SK-N-SH (cell line): ENCODE measurements at regions not wholly inside any gene's neighbourhood (a gene's known extent, or its start where the extent isn't known, plus 50 kb on each side); places are given as distances from the start of the nearest gene placed in this dataset.

ENCODE experiments used
- CTCF ChIA-PET: fragments of 300-600, 350-600 bp; formaldehyde crosslinking; extraction: SDS; loops from one replicate; lab custom pipeline; 2021; lab: Yijun Ruan, JAX
- POLR2A ChIA-PET: fragments of 350-600 bp; sonication (Branson Sonifier 250); formaldehyde crosslinking; extraction: SDS; loops from one replicate; lab custom pipeline; 2020; ENCODE audit warnings: antibody characterized with exemption, inconsistent platforms; lab: Yijun Ruan, JAX
- DNase-seq: peaks from one replicate; pipeline ENCODE4 v3.0.0; 2012
- H2AFZ ChIP-seq: fragments of 200-600 bp; sonication (generic); 2 replicates; pipeline ENCODE4 v1.8.1; 2016; ENCODE audit warnings: antibody characterized with exemption, mild to moderate bottlenecking, low read depth
- H3F3A ChIP-seq: fragments of 200-600 bp; sonication (generic); replicated peaks from 2 replicates; pipeline ENCODE3; 2016; ENCODE audit warnings: antibody characterized with exemption, mild to moderate bottlenecking; ENCODE audit not compliant: insufficient read depth
- H3K27ac ChIP-seq, 2 experiments: fragments of 200-500 bp in 1 of 2; fragments of 200-600 bp in 1 of 2; sonication (Bioruptor generic) in 1 of 2; sonication (generic), shearing (Covaris generic) in 1 of 2; 2 replicates each; pipeline versions ENCODE4 v1.5.1 to v1.6.1; 2014 to 2016; ENCODE audit warnings: low read depth in 2 of 2, inconsistent platforms in 1 of 2, low read length in 1 of 2, mild to moderate bottlenecking in 1 of 2, mixed read lengths in 1 of 2
- H3K27me3 ChIP-seq: fragments of 200-600 bp; sonication (generic), shearing (Covaris generic); 2 replicates; pipeline ENCODE4 v1.6.1; 2016; ENCODE audit warnings: mixed run types; ENCODE audit not compliant: insufficient read depth
- H3K36me3 ChIP-seq, 2 experiments: fragments of 200-500 bp in 1 of 2; fragments of 200-600 bp in 1 of 2; sonication (Bioruptor generic) in 1 of 2; sonication (generic) in 1 of 2; replicated peaks in 1 of 2; 2 replicates each; pipeline versions ENCODE3 to v1.5.1; 2014 to 2016; ENCODE audit warnings: low read length in 1 of 2, mild to moderate bottlenecking in 1 of 2; ENCODE audit not compliant: insufficient read depth in 2 of 2, control insufficient read depth in 1 of 2
- H3K4me1 ChIP-seq, 2 experiments: fragments of 200-500 bp in 1 of 2; fragments of 200-600 bp in 1 of 2; sonication (Bioruptor generic) in 1 of 2; sonication (generic), shearing (Covaris generic) in 1 of 2; 2 replicates each; pipeline versions ENCODE4 v1.5.1 to v1.6.1; 2014 to 2016; ENCODE audit warnings: low read depth in 1 of 2, low read length in 1 of 2, mixed run types in 1 of 2; ENCODE audit not compliant: insufficient read depth in 2 of 2, control insufficient read depth in 1 of 2
- H3K4me2 ChIP-seq: fragments of 200-600 bp; sonication (generic), shearing (Covaris generic); 2 replicates; pipeline ENCODE4 v1.6.1; 2017; ENCODE audit warnings: mixed run types
- H3K4me3 ChIP-seq, 2 experiments: fragments of 200-500 bp in 1 of 2; fragments of 200-600 bp in 1 of 2; sonication (Bioruptor generic) in 1 of 2; sonication (generic), shearing (Covaris generic) in 1 of 2; 2 replicates each; pipeline versions ENCODE4 v1.5.1 to v1.8.1; 2014 to 2016; ENCODE audit warnings: low read depth in 2 of 2, inconsistent platforms in 1 of 2, low read length in 1 of 2, mild to moderate bottlenecking in 1 of 2, mixed read lengths in 1 of 2, moderate library complexity in 1 of 2
- H3K79me2 ChIP-seq: fragments of 200-600 bp; sonication (generic); 2 replicates; pipeline ENCODE4 v1.8.1; 2017; ENCODE audit warnings: mild to moderate bottlenecking; ENCODE audit not compliant: insufficient read depth
- H3K9ac ChIP-seq: fragments of 200-600 bp; sonication (generic); 2 replicates; pipeline ENCODE4 v1.6.1; 2017; ENCODE audit warnings: mixed run types
- H3K9me2 ChIP-seq: fragments of 200-600 bp; sonication (generic); 2 replicates; pipeline ENCODE4 v1.6.1; 2017; ENCODE audit warnings: mixed run types
- H3K9me3 ChIP-seq: fragments of 200-600 bp; sonication (generic); 2 replicates; pipeline ENCODE4 v1.6.1; 2017; ENCODE audit warnings: mixed run types, mild to moderate bottlenecking, moderate library complexity
- H4K20me1 ChIP-seq: fragments of 200-600 bp; sonication (generic); 2 replicates; pipeline ENCODE4 v1.6.1; 2017; ENCODE audit warnings: mild to moderate bottlenecking, mixed run types; ENCODE audit not compliant: insufficient read depth
- CHD2 ChIP-seq: fragments of 150-350 bp; IDR thresholded peaks from 2 replicates; pipeline ENCODE4 v1.6.1; 2018; ENCODE audit warnings: low read length; ENCODE audit not compliant: partially characterized antibody
- EP300 ChIP-seq, 2 experiments: IDR thresholded peaks; 2 replicates each; pipeline versions ENCODE4 v1.4.0 to v1.6.1; 2012; ENCODE audit warnings: borderline replicate concordance in 1 of 2, low read depth in 1 of 2, low read length in 1 of 2
- EZH2phosphoT487 ChIP-seq: fragments of 200-600 bp; sonication (generic); IDR thresholded peaks from 2 replicates; pipeline ENCODE4 v1.6.1; 2017; ENCODE audit warnings: low read depth, mixed run types, mild to moderate bottlenecking, antibody characterized with exemption, moderate library complexity, borderline replicate concordance
- FOSL2 ChIP-seq: IDR thresholded peaks from 2 replicates; pipeline ENCODE4 v1.4.0; 2012; ENCODE audit warnings: low read depth, mild to moderate bottlenecking, moderate library complexity, borderline replicate concordance
- FOXJ3 ChIP-seq: sonication (generic); formaldehyde crosslinking; IDR thresholded peaks from 2 replicates; pipeline ENCODE4 v1.5.1; 2020; ENCODE audit warnings: mild to moderate bottlenecking, missing genetic modification reagents
- FOXM1 ChIP-seq: IDR thresholded peaks from 2 replicates; pipeline ENCODE4 v1.4.0; 2012; ENCODE audit warnings: low read depth, mild to moderate bottlenecking
- GABPA ChIP-seq: IDR thresholded peaks from 2 replicates; pipeline ENCODE4 v1.4.0; 2012; ENCODE audit warnings: low read depth, mild to moderate bottlenecking
- GATA2 ChIP-seq: sonication (generic); formaldehyde crosslinking; IDR thresholded peaks from 2 replicates; pipeline ENCODE4 v1.5.0; 2020; ENCODE audit warnings: mild to moderate bottlenecking, missing genetic modification reagents
- IRF3 ChIP-seq: fragments of 150-350 bp; IDR thresholded peaks from 2 replicates; pipeline ENCODE4 v1.6.1; 2016; ENCODE audit warnings: mild to moderate bottlenecking, low read depth, low read length
- JUND ChIP-seq: IDR thresholded peaks from 2 replicates; pipeline ENCODE4 v1.4.0; 2012
- MEF2A ChIP-seq: IDR thresholded peaks from 2 replicates; pipeline ENCODE4 v1.4.0; 2012; ENCODE audit warnings: low read depth, borderline replicate concordance
- NRF1 ChIP-seq: IDR thresholded peaks from 2 replicates; pipeline ENCODE4 v1.6.1; 2012; ENCODE audit warnings: low read depth, mild to moderate bottlenecking, low read length
- PBX3 ChIP-seq: IDR thresholded peaks from 2 replicates; pipeline ENCODE4; 2012
- POLR2AphosphoS5 ChIP-seq: IDR thresholded peaks from 2 replicates; pipeline ENCODE4 v1.6.1; 2012; ENCODE audit warnings: low read depth, low read length
- SIN3A ChIP-seq: IDR thresholded peaks from 2 replicates; pipeline ENCODE4 v1.6.1; 2012; ENCODE audit warnings: low read depth, mild to moderate bottlenecking, low read length, moderate library complexity, borderline replicate concordance
- YY1 ChIP-seq: IDR thresholded peaks from 2 replicates; pipeline ENCODE4 v1.4.0; 2012; ENCODE audit warnings: low read depth, mild to moderate bottlenecking
- ZBTB33 ChIP-seq: IDR thresholded peaks from 2 replicates; pipeline ENCODE4 v1.4.0; 2012; ENCODE audit warnings: low read depth, borderline replicate concordance
- WGBS: methylation state at CpG from one replicate; pipeline ENCODE4 v1.1.6; 2017; ENCODE audit warnings: low lambda C conversion rate; 5-methylcytosine and 5-hydroxymethylcytosine counted together
- TF ChIP-seq, protein P1 (sequence below): IDR thresholded peaks from 2 replicates; pipeline ENCODE4 v1.4.0; 2012; ENCODE audit warnings: low read depth
- TF ChIP-seq, protein P2 (sequence below): IDR thresholded peaks from 2 replicates; pipeline ENCODE4 v1.6.1; 2012; ENCODE audit warnings: mild to moderate bottlenecking, low read depth, low read length, moderate library complexity
- TF ChIP-seq, protein P3 (sequence below): IDR thresholded peaks from 2 replicates; pipeline ENCODE4 v1.4.0; 2012; ENCODE audit warnings: low read depth, borderline replicate concordance
- TF ChIP-seq, protein P4 (sequence below): fragments of 200-600 bp; sonication (generic); IDR thresholded peaks from 2 replicates; pipeline ENCODE4 v1.6.1; 2017; ENCODE audit warnings: antibody characterized with exemption, mild to moderate bottlenecking, moderate library complexity
- TF ChIP-seq, protein P5 (sequence below): fragments of 150-350 bp; IDR thresholded peaks from 2 replicates; pipeline ENCODE4 v1.6.1; 2017; ENCODE audit warnings: antibody characterized with exemption, low read length, low read depth, borderline replicate concordance

DNA sequence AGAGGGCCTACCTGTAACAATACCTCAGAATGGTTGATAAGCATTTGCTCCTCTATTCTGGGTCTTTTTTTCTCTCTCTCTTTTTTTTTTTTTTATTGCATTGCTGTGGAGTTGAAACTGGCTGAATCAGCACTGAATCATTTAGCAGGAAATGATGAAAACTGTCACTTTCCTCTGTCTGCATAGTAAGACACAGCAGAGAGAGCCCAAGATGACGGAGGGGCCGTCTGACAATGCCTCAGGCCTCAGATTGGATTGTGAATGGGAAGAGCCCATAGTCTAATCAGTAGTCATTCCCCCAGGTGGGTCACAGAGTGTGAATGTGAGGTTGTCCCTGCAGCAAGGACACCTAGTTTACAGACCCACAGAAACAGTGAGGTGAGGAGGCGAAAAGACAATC lies 193.2 kb upstream of the PLXNA2 start:
- WGBS: 42% methylated on average over 3 of the region's 3 CpGs
- Histone ChIP-seq H3K27ac (peak overlapping the region; percentile 74 to 78; a peak in 3 of 4 replicates), H3F3A (peaks cover 24% of the 10 kb centered on the region), H3K4me2 (peak overlapping the region; percentile 65), H3K79me2 (no peaks in the 10 kb centered on the region), H4K20me1 (no peaks in the 10 kb centered on the region), H2AFZ (peak overlapping the region; percentile 31; the same call in 1 of the 2 replicates), H3K36me3 (no peaks in the 10 kb centered on the region), H3K4me1 (peaks cover 27 to 33% of the 10 kb centered on the region in 2 experiments), H3K4me3 (no peak overlapping the region), H3K9me2 (no peaks in the 10 kb centered on the region), H3K27me3 (no peaks in the 10 kb centered on the region), H3K9me3 (no peaks in the 10 kb centered on the region), H3K9ac (peak overlapping the region; percentile 26; the same call in 1 of the 2 replicates)
- ChIA-PET CTCF (no interaction called here), POLR2A (no interaction called here)
- DNase-seq: no peak
- TF ChIP-seq IRF3 (no peak), EP300 (IDR thresholded peaks at IDR 0.05; ENCODE audit: borderline replicate concordance in 1 of 2, low read depth in 1 of 2, low read length in 1 of 2) (no peak), JUND (peak; percentile 31; the same call in 1 of the 2 replicates), GABPA (peak; percentile 32; the same call in 1 of the 2 replicates), PBX3 (peak; percentile 51; the same call in 1 of the 2 replicates), NRF1 (no peak), MEF2A (no peak), FOXM1 (no peak), CHD2 (no peak), EZH2phosphoT487 (no peak), GATA2 (CRISPR knock-in tag) (no peak), POLR2AphosphoS5 (no peak), ZBTB33 (no peak), FOSL2 (peak; percentile 61), YY1 (no peak), SIN3A (no peak), FOXJ3 (CRISPR knock-in tag) (no peak)
- TF ChIP-seq, protein P1, sequence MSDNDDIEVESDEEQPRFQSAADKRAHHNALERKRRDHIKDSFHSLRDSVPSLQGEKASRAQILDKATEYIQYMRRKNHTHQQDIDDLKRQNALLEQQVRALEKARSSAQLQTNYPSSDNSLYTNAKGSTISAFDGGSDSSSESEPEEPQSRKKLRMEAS: no peak
- TF ChIP-seq, protein P2, sequence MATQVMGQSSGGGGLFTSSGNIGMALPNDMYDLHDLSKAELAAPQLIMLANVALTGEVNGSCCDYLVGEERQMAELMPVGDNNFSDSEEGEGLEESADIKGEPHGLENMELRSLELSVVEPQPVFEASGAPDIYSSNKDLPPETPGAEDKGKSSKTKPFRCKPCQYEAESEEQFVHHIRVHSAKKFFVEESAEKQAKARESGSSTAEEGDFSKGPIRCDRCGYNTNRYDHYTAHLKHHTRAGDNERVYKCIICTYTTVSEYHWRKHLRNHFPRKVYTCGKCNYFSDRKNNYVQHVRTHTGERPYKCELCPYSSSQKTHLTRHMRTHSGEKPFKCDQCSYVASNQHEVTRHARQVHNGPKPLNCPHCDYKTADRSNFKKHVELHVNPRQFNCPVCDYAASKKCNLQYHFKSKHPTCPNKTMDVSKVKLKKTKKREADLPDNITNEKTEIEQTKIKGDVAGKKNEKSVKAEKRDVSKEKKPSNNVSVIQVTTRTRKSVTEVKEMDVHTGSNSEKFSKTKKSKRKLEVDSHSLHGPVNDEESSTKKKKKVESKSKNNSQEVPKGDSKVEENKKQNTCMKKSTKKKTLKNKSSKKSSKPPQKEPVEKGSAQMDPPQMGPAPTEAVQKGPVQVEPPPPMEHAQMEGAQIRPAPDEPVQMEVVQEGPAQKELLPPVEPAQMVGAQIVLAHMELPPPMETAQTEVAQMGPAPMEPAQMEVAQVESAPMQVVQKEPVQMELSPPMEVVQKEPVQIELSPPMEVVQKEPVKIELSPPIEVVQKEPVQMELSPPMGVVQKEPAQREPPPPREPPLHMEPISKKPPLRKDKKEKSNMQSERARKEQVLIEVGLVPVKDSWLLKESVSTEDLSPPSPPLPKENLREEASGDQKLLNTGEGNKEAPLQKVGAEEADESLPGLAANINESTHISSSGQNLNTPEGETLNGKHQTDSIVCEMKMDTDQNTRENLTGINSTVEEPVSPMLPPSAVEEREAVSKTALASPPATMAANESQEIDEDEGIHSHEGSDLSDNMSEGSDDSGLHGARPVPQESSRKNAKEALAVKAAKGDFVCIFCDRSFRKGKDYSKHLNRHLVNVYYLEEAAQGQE: no peak
- TF ChIP-seq, protein P3, sequence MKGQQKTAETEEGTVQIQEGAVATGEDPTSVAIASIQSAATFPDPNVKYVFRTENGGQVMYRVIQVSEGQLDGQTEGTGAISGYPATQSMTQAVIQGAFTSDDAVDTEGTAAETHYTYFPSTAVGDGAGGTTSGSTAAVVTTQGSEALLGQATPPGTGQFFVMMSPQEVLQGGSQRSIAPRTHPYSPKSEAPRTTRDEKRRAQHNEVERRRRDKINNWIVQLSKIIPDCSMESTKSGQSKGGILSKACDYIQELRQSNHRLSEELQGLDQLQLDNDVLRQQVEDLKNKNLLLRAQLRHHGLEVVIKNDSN: no peak
- TF ChIP-seq, protein P4, sequence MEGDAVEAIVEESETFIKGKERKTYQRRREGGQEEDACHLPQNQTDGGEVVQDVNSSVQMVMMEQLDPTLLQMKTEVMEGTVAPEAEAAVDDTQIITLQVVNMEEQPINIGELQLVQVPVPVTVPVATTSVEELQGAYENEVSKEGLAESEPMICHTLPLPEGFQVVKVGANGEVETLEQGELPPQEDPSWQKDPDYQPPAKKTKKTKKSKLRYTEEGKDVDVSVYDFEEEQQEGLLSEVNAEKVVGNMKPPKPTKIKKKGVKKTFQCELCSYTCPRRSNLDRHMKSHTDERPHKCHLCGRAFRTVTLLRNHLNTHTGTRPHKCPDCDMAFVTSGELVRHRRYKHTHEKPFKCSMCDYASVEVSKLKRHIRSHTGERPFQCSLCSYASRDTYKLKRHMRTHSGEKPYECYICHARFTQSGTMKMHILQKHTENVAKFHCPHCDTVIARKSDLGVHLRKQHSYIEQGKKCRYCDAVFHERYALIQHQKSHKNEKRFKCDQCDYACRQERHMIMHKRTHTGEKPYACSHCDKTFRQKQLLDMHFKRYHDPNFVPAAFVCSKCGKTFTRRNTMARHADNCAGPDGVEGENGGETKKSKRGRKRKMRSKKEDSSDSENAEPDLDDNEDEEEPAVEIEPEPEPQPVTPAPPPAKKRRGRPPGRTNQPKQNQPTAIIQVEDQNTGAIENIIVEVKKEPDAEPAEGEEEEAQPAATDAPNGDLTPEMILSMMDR: no peak
- TF ChIP-seq, protein P5, sequence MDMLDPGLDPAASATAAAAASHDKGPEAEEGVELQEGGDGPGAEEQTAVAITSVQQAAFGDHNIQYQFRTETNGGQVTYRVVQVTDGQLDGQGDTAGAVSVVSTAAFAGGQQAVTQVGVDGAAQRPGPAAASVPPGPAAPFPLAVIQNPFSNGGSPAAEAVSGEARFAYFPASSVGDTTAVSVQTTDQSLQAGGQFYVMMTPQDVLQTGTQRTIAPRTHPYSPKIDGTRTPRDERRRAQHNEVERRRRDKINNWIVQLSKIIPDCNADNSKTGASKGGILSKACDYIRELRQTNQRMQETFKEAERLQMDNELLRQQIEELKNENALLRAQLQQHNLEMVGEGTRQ: no peak
